ENCODE measurements at regions not wholly inside any gene's neighbourhood (a gene's known extent, or its start where the extent isn't known, plus 50 kb on each side); places are given as distances from the start of the nearest gene placed in this dataset.

DNA sequence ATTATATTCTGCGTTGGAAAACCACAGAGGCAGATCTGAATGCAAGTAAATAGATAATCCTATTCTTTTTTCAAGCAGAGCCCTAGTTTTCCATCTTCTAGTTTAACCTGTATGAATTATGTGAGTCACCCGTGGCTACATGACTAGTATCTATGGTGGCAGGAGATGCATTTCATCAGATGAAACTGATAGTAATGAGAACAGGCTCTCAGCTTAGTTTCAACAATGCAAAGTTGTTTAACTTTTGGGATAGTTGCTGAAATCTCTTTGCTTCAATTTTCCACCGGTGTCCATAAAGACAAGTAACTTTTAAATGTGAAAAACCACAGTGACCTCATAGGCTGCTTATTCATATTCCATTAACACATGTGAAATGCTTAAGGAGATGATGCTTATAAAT is 1317.4 kb upstream of the TENM3 start:
- no peak for DNase-seq

DNA sequence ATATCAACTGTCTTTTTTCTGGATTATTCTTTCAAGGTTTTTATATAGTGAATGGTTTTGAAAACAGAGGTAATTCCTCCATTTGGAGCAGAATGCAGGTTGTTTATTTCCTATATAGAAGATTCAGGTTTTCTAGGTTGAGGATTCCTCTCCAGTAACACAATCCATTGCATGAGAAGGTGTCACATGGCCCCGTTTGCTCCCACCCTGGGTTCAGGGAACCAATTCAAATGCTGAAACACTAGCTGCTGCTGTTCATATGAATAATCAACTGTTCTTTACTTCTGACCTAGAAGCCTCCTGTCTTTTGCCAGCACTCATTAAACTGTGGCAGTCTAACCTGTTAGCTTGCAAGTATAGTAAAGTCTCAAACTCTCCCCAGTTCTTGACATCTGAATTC is 1316.9 kb upstream of the TENM3 start:
- no peak for DNase-seq

DNA sequence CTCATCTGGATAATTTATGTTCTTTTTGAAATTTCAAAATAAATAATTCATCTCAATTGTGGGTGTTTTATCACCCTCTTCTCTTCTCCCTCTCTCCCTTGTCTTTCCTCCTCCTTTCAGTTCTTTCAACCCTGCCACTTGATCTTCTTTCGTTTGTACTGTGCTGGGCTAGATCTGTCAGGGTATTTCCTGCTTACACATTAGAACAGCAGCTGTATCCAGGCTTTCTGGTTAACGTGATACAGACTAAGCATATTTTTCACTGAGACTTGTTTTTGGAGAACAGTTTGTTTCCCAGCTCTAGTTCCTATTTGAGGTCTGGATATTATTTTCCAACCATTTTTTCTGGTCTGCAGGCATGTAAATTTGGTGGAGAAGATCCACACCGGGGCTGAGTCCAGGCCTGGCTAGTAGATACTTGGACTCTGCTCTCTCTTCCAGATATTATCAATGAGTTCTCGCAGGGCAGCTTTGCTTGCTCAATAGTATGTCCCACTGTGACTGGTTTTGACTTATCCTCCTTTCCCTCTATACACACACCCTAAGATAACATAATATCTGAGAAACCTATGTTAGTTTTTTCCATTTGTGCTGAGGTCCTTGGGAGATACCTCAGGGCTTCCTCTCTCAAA is 1310.7 kb upstream of the TENM3 start:
- DNase-seq = no peak

DNA sequence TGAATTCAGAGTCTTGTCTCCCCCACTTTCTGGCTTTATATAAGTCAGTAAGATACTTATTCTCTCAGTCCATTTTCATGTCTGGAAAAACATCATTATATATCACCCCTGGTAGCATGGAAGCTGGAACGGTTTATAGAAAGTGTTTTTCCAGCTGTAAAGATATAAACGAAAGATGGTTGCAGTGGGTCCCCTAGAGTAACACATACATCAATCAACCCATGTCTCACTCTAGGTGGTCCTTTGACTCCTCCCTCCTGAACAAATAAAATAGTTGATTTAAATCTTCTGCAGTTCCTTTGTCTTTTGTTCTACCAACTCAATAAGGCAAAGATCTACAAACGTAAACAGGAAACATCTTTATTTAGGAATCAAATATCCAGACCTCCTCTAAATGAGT is 1306.1 kb upstream of the TENM3 start:
- no peak for DNase-seq

DNA sequence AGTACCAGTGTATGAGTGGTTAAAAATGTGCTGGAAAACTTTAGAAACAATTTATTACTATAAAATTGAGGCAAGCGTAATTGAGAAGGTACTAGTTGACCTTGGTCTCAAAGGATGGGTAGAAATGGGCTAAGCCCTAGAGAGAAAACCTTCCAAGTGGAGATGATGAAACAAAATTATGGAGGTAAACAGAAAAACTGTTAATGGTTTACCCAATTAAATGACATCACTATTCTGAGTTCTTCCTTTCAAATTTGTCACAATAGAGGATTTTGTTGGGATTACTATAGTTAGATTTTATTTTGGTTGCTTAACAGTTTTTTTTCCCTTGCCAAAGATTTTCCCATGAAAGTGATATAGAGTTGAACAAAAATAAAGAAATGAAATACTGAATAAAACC is 1302.5 kb upstream of the TENM3 start:
- DNase-seq = no peak

DNA sequence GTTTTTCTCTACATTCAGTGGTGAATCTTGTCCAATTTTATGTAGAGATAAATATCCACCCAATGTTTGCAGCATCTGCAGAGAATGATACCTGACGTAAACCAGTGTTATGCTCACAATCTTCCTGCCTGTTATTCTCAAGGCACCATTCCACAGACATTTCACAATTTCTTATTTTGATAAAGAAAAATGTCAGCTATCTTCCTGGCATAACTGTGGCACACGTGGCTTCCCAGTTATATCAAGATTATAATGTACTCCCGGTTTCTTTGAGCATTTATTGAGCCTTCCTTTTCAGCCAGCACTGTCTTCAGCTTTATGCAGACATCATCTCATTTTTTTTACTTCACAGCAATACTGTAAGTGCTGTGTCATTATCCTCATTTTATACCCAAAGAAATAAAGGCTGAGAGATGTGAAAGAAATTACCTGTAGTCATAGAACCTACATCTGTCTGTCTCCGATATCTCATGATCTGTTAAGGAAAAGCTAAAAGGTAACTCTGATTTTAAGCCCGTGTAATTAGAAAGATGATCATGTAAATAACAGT is 1300.8 kb upstream of the TENM3 start:
- no peak for DNase-seq

DNA sequence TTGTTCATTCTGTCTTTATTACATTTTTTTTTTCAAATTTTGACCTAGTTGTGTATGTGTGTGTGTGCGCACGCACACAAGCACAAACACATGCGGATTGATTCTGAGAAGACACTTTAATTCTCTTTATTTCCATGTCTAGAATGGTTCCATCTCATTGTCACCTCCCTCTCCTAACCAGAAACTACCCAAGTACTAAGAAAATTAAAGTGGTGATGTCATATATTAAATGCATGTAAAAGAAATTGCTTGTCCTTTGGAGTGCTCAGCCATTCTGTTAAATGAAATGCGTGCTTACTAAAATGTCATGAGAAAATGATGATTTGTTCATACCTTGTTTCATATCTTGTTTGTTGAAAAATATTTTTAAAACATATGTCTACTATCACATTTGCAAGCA is 1297.0 kb upstream of the TENM3 start:
- no peak for DNase-seq

DNA sequence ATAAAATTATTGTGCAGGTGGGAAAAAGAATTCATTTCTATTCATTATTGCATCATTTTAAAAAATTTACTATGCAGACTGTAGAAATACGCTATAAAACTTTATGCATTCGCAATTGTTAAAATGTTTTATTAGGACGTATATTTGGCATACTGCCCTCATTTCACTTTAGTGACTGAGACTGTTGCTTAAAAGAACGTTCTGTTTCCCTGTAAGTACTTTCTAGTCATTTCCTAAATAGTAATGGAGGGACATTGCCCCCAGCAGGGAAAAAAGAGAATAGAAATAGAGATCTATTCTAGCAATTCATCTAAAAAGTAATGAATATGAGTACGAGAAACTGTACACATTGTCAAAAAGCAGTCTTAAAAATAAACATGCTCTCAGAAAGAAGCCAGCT is 1295.8 kb upstream of the TENM3 start:
- no peak for DNase-seq

DNA sequence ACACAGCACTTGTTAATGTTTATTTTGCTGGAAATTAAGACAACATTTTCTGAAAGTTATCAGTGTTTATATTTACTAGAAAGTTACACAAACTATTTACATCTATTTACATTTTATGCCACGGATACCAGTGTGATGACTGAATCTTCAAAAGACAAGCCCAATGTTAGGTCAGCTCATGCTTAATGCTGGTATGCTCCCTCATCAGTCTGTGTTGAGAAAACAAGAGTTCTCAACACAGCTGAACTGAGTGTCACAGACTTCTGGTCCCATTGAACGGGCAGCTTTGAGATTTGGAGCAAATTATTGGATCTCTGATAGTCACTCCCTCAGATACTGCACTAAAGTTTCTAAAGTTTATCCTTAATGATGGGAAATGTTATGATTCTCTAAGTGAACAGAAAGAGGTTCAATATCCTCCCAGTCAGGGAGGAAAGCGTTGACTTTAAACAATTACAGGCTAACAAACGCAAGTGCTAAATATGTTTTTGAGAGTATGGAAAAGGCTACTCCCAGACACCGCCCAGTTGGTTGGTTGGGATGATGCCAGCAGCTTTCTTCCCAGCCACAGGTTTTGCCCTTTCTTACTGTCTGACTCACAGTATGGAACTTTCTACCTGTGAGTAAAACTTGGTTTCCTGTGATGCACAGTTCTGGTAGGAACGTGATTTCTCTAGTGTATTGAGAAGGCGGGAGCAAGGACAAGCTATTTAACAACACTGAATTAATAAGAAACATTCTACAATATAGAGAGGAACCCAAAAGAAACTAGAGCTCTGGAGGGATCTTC is 1293.6 kb upstream of the TENM3 start:
- no peak for DNase-seq

DNA sequence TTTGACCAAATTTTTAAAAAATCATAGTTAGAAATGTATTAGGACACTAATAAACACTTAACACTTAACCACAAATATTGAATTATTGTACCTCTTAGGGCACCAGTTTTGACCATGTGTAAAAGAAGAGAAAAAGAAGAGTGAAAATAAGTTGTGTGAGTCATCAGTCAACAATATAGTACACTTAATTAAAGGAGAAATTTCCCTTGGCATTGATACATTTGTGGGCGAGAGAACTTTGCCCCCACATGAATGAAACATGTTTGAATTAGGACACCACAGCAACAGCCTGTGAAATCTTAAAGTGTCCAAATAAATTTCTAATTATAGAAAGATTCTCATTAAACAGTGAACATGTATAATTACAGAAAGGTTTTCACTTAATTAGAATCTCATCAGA is 1292.8 kb upstream of the TENM3 start:
- DNase-seq = no peak

DNA sequence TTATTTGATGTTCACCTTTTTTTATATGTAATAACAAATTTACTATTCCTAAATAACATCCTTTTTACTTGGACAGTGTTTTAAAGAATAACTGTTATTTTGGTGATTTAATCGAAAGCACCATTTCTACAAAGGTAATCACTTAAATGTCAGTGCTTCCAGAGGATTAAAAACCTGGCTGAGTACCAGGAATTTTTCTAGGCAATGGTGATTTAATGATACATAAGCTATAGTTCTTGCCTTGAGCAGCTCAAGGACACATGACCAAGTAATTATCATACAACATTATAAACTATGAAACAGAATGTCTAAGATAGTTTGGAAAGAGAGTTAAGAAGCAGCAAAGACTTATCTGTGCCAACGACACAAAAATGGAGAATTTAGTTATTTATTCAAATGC is 1291.9 kb upstream of the TENM3 start:
- DNase-seq = no peak

DNA sequence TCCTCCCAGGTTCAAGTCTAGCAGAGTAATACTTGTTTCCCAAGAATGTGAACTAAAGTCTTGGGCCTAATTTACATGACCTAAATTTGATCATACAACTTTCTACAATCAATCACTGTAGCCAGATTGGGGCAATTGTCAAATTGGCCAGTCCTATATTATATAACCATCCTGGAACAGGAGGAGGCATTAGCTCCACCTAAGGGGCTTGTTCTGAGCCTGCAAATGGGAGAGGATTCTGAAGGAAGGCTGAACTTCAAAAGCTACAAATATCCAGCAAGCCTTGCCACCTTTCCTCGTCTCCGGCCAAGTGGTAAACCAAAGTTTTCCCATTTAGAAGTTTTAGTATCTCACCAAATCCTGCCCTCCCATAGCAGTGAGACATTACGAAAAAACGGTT is 1289.6 kb upstream of the TENM3 start:
- DNase-seq = no peak

DNA sequence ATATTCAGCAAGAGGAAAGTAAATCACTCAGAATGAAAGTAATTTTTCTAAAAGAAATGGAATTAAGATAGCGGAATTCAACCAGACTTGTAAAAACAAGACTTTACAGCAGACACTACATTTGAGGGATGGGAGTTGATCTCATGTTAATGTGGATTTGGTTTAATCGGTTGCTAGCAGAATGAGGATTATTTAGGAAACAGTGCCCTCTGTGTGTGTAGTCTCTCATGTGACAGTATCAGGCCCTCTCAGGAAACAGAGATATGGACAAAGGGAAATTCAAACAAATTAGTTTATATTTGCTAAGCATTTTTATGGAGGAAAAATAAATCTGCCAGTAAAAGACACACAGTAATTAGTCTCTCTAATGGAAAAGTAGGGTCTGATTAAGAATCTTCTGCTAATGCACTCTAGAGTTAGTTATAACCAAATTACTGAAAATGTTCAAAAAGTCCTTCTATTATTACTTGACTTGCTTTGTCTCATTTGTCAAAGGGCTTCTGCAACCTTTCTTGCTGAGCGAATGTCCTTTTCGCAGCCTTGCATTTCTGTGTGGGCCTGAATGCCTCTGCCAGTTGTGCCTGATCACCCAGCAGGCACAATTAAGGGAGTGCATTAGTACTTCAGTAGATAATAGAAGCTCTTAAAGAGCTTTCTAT is 1282.3 kb upstream of the TENM3 start:
- DNase-seq = no peak

DNA sequence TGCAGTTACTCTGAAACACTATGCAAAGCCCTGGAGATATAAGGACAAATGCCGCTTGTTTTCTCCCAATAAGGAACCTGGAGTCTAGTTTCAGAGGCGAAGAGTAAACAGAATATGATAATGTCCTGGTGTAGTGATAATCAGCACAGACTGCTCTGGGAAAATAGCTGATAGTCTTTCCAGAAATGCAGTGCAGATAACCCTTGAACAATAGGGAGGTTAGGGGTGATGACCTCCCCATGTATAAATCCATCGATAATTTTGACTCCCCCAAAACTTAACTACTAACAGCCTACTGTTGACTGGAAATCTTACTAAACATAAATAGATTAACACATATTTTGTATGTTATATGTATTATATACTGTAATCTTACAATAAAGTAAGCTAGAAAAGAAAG is 1280.9 kb upstream of the TENM3 start:
- no peak for DNase-seq

DNA sequence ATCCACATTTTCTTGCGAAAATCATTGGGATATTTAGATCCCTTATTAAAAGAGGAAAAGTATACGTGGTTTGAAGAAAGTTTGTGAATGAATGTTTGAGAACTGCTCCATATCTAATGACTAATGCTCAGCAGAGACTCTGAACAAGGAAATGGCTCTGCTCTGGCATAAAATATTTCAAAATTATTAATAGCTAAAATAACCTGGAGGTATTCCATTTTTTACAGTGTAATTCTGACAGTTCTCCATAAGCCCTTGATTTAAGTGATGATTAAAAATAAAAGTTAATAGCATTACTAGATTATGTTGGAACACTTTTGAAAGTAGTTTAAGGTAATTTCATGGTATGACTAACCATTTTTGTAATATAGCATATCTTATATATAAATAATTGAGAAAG is 1276.9 kb upstream of the TENM3 start:
- no peak for DNase-seq

DNA sequence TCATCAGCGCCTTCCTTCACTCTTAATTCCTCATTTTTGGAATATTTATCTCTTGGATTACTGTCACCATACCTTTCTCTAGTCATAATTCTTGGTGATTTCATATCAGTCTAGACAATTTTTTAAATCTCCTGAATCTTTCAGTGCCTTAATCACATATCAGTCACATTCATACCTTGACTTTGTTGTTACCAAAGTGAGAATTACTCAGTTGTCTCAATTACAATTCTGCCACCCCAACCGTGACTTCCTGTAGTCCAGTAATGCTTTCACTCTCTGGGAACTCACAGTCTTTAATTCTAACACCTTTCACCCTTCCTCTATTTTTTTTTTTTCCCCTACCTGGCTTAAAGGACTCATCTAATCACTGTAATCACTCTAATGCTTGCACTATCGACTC is 1275.3 kb upstream of the TENM3 start:
- DNase-seq = no peak

DNA sequence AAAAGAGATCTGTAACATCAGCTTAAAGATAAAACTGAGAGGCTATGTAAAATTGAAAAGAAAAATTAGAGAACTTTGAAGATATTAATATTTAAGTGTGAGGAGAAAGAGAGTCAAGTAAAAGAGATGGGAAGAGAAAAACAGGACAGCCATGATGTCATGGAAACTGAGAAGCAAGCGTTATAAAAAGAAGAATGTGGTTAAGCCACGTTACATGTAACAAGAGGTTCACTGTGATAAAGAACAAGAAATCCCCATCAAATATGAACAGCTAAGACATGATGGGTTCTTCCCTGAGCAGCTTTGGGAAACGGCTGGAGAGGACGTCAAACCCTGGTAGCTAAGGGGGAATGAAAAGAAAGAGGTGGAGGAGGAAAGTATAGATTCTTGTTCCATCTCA is 1269.3 kb upstream of the TENM3 start:
- DNase-seq = no peak

DNA sequence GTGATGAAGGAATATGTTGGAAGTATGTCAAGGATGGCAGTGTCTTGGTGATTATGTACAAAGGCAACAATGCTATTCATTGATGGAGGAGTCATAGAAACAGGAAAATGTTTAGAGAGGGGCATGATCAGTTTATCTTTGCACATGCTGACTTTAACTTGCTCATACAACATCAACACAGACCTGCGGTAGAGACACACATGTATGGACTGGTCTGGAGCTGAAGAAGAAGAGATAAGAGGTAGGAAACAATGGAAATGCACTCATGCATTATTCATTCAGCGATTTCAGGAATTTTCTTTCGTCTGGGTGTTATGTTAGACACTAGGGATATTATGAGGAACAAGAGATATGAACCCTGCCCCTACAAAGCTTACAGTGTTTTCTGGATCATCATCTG is 1252.3 kb upstream of the TENM3 start:
- no peak for DNase-seq

DNA sequence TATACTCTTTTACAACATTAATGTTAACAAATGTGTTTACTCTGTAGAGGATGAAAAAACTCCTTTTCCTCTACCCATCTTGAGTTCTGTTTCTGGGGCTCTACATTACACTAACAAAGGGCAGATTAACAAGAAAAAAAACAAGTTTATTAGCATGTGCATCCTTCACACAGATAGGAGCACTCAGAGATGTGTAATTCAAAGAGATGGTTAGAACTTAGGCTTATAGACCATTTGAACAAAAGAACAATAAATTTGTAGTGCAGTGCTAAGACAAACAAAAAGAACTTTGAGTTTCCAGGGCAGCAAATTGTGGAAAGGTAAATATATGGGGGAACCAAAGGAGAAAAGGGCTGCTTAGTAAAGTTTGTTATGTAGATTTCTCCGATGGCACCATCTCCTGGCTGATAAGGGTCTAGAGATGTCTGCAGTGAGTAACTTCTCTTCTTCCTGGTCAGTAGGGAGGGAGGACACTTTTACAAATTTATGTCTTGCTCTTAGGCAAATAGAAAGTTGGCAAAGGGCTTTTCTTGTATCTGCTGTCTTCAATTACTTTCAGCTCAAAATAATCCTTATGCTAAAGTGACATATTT is 1249.9 kb upstream of the TENM3 start:
- DNase-seq = no peak

DNA sequence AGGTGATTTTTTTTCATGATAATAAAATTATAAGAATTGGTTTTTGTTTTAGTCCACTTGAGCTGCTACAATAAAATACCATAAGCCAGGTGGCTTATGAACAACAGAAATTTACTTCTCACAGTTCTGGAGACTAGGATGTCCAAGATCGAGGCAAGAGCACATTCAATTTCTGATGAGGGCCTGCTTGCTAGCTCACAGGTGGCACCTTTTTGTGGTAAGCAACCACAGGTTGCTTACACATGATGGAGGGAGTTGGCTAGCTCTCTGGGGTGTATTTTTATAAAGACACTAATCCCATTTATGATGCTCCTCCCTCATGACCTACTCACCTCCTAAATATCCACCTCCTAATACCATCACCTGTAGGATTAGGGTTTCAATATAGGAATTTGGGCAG is 1248.5 kb upstream of the TENM3 start:
- DNase-seq = no peak

DNA sequence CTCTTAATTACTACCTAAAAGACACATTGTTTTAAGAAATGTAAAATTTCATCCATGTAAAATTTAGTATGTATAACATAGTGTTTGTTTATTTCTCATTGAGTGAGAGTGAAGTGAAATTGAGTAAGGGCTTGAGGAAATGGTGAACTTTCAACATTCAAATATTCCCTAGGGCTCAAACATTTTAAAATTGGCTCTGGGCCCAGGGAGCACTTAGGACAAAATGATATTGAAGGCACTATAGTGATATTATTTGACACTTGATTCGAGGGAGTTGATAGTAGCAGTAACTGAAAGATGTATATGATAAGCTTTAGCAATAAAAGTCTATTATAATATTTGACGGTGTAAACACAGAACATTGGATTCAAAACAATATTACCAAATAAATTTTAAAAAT is 1244.0 kb upstream of the TENM3 start:
- no peak for DNase-seq

DNA sequence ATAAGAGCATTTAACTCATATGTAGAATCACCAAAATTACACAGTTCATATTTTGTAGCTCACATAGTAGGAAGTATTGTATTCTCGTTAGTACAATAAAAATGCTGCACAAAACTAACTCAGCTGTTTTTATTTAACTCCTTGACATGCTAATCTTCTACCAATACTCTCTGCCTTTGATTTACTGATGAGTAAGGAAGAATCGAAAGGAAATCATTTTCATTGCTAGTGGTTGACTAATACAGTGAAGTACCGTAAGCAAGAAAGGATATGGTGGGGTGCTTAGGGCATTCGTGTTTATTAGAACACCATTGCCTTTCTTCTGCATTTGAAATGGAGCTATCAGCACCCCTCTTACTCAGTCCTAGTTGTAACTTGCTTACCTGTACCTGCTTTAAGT is 1239.1 kb upstream of the TENM3 start:
- DNase-seq = no peak

DNA sequence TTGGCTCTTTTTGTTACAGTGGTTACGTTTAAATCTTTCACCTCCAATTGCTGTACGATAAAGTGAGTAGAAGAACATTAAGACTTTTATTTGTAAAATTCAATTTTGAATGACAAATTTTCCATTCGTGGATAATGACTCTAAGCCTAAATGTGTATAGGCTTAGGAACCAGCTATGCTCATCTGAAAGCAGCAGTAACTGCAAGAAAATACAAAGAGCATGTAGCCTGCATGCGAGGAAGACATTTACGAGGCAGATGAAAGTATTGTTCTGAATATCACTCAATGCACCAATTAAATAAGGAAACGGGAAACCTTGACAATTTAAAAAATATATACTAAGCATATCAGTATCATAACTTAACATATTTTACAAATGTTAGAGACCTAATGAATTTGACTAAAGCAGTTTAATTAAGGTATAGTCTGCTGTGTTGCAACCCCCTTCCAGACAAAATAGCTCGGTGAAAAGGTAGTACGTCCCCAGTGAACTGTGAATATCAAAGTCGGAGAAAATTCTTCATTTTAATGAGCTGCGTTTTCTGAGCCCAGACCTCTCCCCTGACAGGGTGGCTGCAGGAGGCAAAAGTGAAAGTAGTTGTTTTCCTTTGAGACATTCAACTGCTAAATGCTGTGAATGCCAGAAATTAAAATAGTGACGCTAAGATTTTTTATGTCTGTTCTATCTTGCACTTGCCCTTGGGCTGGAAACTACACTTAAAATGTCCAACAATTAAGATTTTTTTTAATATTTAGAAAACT is 1236.5 kb upstream of the TENM3 start:
- no peak for DNase-seq

Measured in activated CD8-positive, alpha-beta memory T cell treated with anti-CD3 and anti-CD28 coated beads, Interleukin-2, amount 50 U/mL, for 48 hours (primary cell).